Astrocyte (in vitro differentiated cells and primary cell): ENCODE measurements at regions not wholly inside any gene's neighbourhood (a gene's known extent, or its start where the extent isn't known, plus 50 kb on each side); places are given as distances from the start of the nearest gene placed in this dataset.
A peak's percentile ranks its signal among the peaks of the same experiment; 100 is the strongest.

ENCODE experiments used
- DNase-seq: peaks from one replicate; pipeline ENCODE4 v3.0.0-alpha.2; 2010; ENCODE audit warnings: low read depth
- FAIRE-seq: peaks from 2 replicates; lab custom pipeline; 2011; peaks lifted over from hg19 to GRCh38; lab: Jason Lieb, UNC
- H2AFZ ChIP-seq: 2 replicates; pipeline ENCODE4 v1.6.0; 2012; ENCODE audit warnings: low read depth, low read length, inconsistent platforms
- H3K27ac ChIP-seq: 2 replicates; pipeline ENCODE4 v1.5.1; 2011; ENCODE audit warnings: low read depth, low read length, inconsistent platforms
- H3K27me3 ChIP-seq: 2 replicates; pipeline ENCODE4 v1.6.0; 2011; ENCODE audit warnings: low read length, inconsistent platforms; ENCODE audit not compliant: insufficient read depth
- H3K36me3 ChIP-seq: 2 replicates; pipeline ENCODE4 v1.5.1; 2011; ENCODE audit warnings: low read length, inconsistent platforms; ENCODE audit not compliant: insufficient read depth
- H3K4me1 ChIP-seq: 2 replicates; pipeline ENCODE4 v1.5.1; 2011; ENCODE audit warnings: low read length, inconsistent platforms; ENCODE audit not compliant: insufficient read depth
- H3K4me2 ChIP-seq: 2 replicates; pipeline ENCODE4 v1.6.0; 2012; ENCODE audit warnings: low read length, inconsistent platforms
- H3K4me3 ChIP-seq: 2 replicates; pipeline ENCODE4 v1.5.1; 2011; ENCODE audit warnings: low read depth, mild to moderate bottlenecking, low read length, inconsistent platforms; ENCODE audit not compliant: insufficient read depth
- H3K79me2 ChIP-seq: 2 replicates; pipeline ENCODE4 v1.6.0; 2012; ENCODE audit warnings: mild to moderate bottlenecking, low read length, inconsistent platforms; ENCODE audit not compliant: insufficient read depth
- H3K9ac ChIP-seq: 2 replicates; pipeline ENCODE4 v1.6.0; 2012; ENCODE audit warnings: mild to moderate bottlenecking, low read length, inconsistent platforms
- H3K9me3 ChIP-seq: 2 replicates; pipeline ENCODE4 v1.5.1; 2012; ENCODE audit warnings: low read depth, mild to moderate bottlenecking, low read length, inconsistent platforms; ENCODE audit not compliant: insufficient read depth
- H4K20me1 ChIP-seq: 2 replicates; pipeline ENCODE4 v1.6.0; 2012; ENCODE audit warnings: low read length, inconsistent platforms; ENCODE audit not compliant: insufficient read depth
- H3K27ac Mint-ChIP-seq: one replicate; pipeline ENCODE4 v1.8.0; 2021; ENCODE audit warnings: mild to moderate bottlenecking, mixed read lengths; ENCODE audit not compliant: unreplicated experiment
- H3K27me3 Mint-ChIP-seq: one replicate; pipeline ENCODE4 v1.8.0; 2021; ENCODE audit warnings: low read depth, mixed read lengths; ENCODE audit not compliant: unreplicated experiment
- H3K36me3 Mint-ChIP-seq: one replicate; pipeline ENCODE4 v1.8.0; 2021; ENCODE audit warnings: low read depth, mixed read lengths; ENCODE audit not compliant: unreplicated experiment
- H3K4me1 Mint-ChIP-seq: one replicate; pipeline ENCODE4 v1.8.0; 2021; ENCODE audit warnings: low read depth, mixed read lengths; ENCODE audit not compliant: unreplicated experiment
- H3K4me3 Mint-ChIP-seq: one replicate; pipeline ENCODE4 v1.8.0; 2021; ENCODE audit warnings: mild to moderate bottlenecking, moderate library complexity, mixed read lengths; ENCODE audit not compliant: unreplicated experiment
- H3K9me3 Mint-ChIP-seq: one replicate; pipeline ENCODE4 v1.8.0; 2021; ENCODE audit warnings: mild to moderate bottlenecking, mixed read lengths; ENCODE audit not compliant: unreplicated experiment
- CTCF ChIP-seq: IDR thresholded peaks from 2 replicates; pipeline ENCODE4 v1.5.1; 2011; ENCODE audit warnings: low read depth, mild to moderate bottlenecking, inconsistent platforms, low read length, moderate library complexity; ENCODE audit not compliant: insufficient read depth
- EZH2 ChIP-seq: IDR thresholded peaks from 2 replicates; pipeline ENCODE4 v1.6.1; 2012; ENCODE audit warnings: mild to moderate bottlenecking, low read length, inconsistent platforms; ENCODE audit not compliant: insufficient read depth

GRCh38 chr11:115623021-115623451 lies 118.8 kb upstream of the CADM1 start:
- DNase-seq (peak; percentile 99), FAIRE-seq (peak; percentile 93)
- Histone ChIP-seq H3K9ac (peak overlapping the region; percentile 50), H3K27me3 (peaks cover 5% of the 10 kb centered on the region), H3K4me3 (no peak overlapping the region), H3K36me3 (no peaks in the 10 kb centered on the region), H2AFZ (no peak overlapping the region), H3K4me2 (peak overlapping the region; percentile 72), H3K27ac (peak overlapping the region; percentile 66), H4K20me1 (no peaks in the 10 kb centered on the region), H3K4me1 (peaks cover 24% of the 10 kb centered on the region), H3K9me3 (no peaks in the 10 kb centered on the region), H3K79me2 (no peaks in the 10 kb centered on the region)
- no peaks in the 10 kb centered on the region for H3K9me3 Mint-ChIP-seq
- peaks cover 2% of the 10 kb centered on the region for H3K27me3 Mint-ChIP-seq
- TF ChIP-seq CTCF (no peak), EZH2 (no peak)
- H3K4me1 Mint-ChIP-seq: peaks cover 41% of the 10 kb centered on the region
- no peak overlapping the region for H3K4me3 Mint-ChIP-seq
- peak overlapping the region; percentile 84 for H3K27ac Mint-ChIP-seq
- no peaks in the 10 kb centered on the region for H3K36me3 Mint-ChIP-seq

DNA sequence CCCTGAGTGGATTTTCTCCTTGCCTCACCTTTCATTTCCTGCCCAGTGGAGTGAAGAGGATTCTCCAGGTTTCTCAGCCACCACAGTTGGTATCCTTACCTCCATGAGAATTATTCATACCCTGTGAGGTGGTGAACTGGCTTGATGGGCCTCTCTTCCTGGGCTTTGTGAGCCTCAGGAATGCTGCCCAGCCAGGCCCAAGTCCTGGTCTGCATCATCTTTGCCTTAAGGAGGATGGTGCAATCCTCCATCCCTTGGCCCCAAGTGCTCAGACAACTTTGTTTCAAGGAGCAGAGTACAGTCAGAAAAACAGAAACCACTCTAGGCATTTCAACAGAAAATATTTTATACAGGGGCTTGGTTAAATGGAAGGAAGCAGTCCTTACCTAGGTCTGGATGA lies 114.2 kb upstream of the CADM1 start:
- Histone ChIP-seq H3K4me2 (peak overlapping the region; percentile 32), H2AFZ (no peak overlapping the region), H4K20me1 (no peaks in the 10 kb centered on the region), H3K4me1 (peaks cover 42% of the 10 kb centered on the region), H3K4me3 (no peak overlapping the region), H3K79me2 (no peaks in the 10 kb centered on the region), H3K36me3 (no peaks in the 10 kb centered on the region), H3K27me3 (no peaks in the 10 kb centered on the region), H3K9ac (no peak overlapping the region), H3K9me3 (no peaks in the 10 kb centered on the region), H3K27ac (no peak overlapping the region)
- no peak for DNase-seq
- TF ChIP-seq CTCF: no peak
- no peak for TF ChIP-seq EZH2
- Mint-ChIP-seq H3K4me3 (no peak overlapping the region), H3K36me3 (no peaks in the 10 kb centered on the region), H3K4me1 (peaks cover 61% of the 10 kb centered on the region), H3K9me3 (no peaks in the 10 kb centered on the region), H3K27me3 (no peaks in the 10 kb centered on the region), H3K27ac (peak overlapping the region; percentile 78)
- no peak for FAIRE-seq

GRCh38 chr11:115617767-115618166 lies 113.6 kb upstream of the CADM1 start:
- peak overlapping the region; percentile 32 for H3K4me2 ChIP-seq
- H3K4me3 Mint-ChIP-seq: no peak overlapping the region

More at GRCh38 chr11:115617767-115618166, 113.6 kb upstream of the CADM1 start:
- FAIRE-seq (no peak), DNase-seq (no peak)
- no peaks in the 10 kb centered on the region for H3K36me3 Mint-ChIP-seq
- Histone ChIP-seq H3K27me3 (no peaks in the 10 kb centered on the region), H3K36me3 (no peaks in the 10 kb centered on the region), H2AFZ (no peak overlapping the region), H4K20me1 (no peaks in the 10 kb centered on the region), H3K4me3 (no peak overlapping the region), H3K9me3 (no peaks in the 10 kb centered on the region), H3K79me2 (no peaks in the 10 kb centered on the region), H3K9ac (no peak overlapping the region), H3K27ac (no peak overlapping the region), H3K4me1 (peaks cover 40% of the 10 kb centered on the region)
- no peaks in the 10 kb centered on the region for H3K9me3 Mint-ChIP-seq
- H3K27ac Mint-ChIP-seq: peak overlapping the region; percentile 55
- no peaks in the 10 kb centered on the region for H3K27me3 Mint-ChIP-seq
- no peak for TF ChIP-seq EZH2
- TF ChIP-seq CTCF: no peak
- peaks cover 56% of the 10 kb centered on the region for H3K4me1 Mint-ChIP-seq
